H1 (cell line): ENCODE measurements at regions not wholly inside any gene's neighbourhood (a gene's known extent, or its start where the extent isn't known, plus 50 kb on each side); places are given as distances from the start of the nearest gene placed in this dataset.

Experiments
- CTCF ChIA-PET: fragments of 300-600 bp; sonication (Branson Sonifier 250); formaldehyde crosslinking; loops from one replicate; lab custom pipeline; 2021; ENCODE audit not compliant: partially characterized antibody; lab: Charles Lee
- POLR2A ChIA-PET: fragments of 300-600 bp; sonication (Branson Sonifier 250); formaldehyde crosslinking; loops from one replicate; lab custom pipeline; 2021; ENCODE audit warnings: inconsistent platforms; ENCODE audit not compliant: partially characterized antibody; lab: Charles Lee
- DNase-seq, 2 experiments: peaks; one replicate each; pipeline versions ENCODE4 v3.0.0 to v3.0.0-alpha.2; 2010 to 2022; ENCODE audit warnings: low spot score in 2 of 2, low read depth in 1 of 2, mixed read lengths in 1 of 2
- FAIRE-seq: peaks from 2 replicates; lab custom pipeline; 2011; peaks lifted over from hg19 to GRCh38; lab: Jason Lieb, UNC
- H2AFZ ChIP-seq: 2 replicates; pipeline ENCODE4 v1.8.1; 2012; ENCODE audit warnings: low read length, inconsistent platforms
- H2AK5ac ChIP-seq: 2 replicates; pipeline ENCODE4 v1.6.1; 2013; ENCODE audit warnings: low read depth, low read length
- H2BK120ac ChIP-seq: replicated peaks from 2 replicates; pipeline ENCODE3; 2013; ENCODE audit warnings: low read depth, low read length, inconsistent platforms
- H2BK12ac ChIP-seq: 2 replicates; pipeline ENCODE4 v1.6.1; 2013; ENCODE audit warnings: low read depth, low read length
- H2BK15ac ChIP-seq: 2 replicates; pipeline ENCODE4 v1.6.1; 2013; ENCODE audit warnings: low read length
- H2BK20ac ChIP-seq: 2 replicates; pipeline ENCODE4 v1.6.1; 2013; ENCODE audit warnings: low read length
- H2BK5ac ChIP-seq: 2 replicates; pipeline ENCODE4 v1.6.1; 2013; ENCODE audit warnings: low read depth, low read length
- H3K14ac ChIP-seq: 2 replicates; pipeline ENCODE4 v1.6.1; 2013; ENCODE audit warnings: inconsistent platforms; ENCODE audit not compliant: insufficient read length
- H3K18ac ChIP-seq: 2 replicates; pipeline ENCODE4 v1.6.1; 2013; ENCODE audit warnings: low read length; ENCODE audit errors: extremely low read depth
- H3K23ac ChIP-seq: 2 replicates; pipeline ENCODE4 v1.6.1; 2013; ENCODE audit warnings: inconsistent platforms; ENCODE audit not compliant: insufficient read length
- H3K23me2 ChIP-seq: 2 replicates; pipeline ENCODE4 v1.6.1; 2013; ENCODE audit warnings: low read depth, low read length
- H3K27ac ChIP-seq: 2 replicates; pipeline ENCODE4 v1.6.1; 2011; ENCODE audit warnings: low read depth, low read length, inconsistent platforms
- H3K27me3 ChIP-seq, 4 experiments: replicated peaks in 1 of 4; 1 replicate in 1 of 4; 2 replicates in 3 of 4; pipeline versions ENCODE4 v1.6.1 to v1.8.1; 2011 to 2013; ENCODE audit warnings: low read length in 3 of 4, mild to moderate bottlenecking in 3 of 4, inconsistent platforms in 2 of 4, mixed read lengths in 2 of 4, moderate library complexity in 1 of 4; ENCODE audit not compliant: control insufficient read depth in 3 of 4, insufficient read depth in 3 of 4; ENCODE audit errors: extremely low read depth in 1 of 4
- H3K36me3 ChIP-seq, 4 experiments: 2 replicates each; pipeline versions ENCODE4 v1.6.1 to v1.8.1; 2011 to 2013; ENCODE audit warnings: mild to moderate bottlenecking in 4 of 4, low read length in 3 of 4, moderate library complexity in 2 of 4, control low read depth in 1 of 4, inconsistent platforms in 1 of 4; ENCODE audit not compliant: insufficient read depth in 4 of 4, control insufficient read depth in 2 of 4
- H3K4ac ChIP-seq: replicated peaks from 2 replicates; pipeline ENCODE3; 2013; ENCODE audit warnings: low read length, low read depth, mixed read lengths, inconsistent platforms; ENCODE audit not compliant: insufficient read length
- H3K4me1 ChIP-seq, 4 experiments: replicated peaks in 1 of 4; 1 replicate in 1 of 4; 2 replicates in 3 of 4; pipeline versions ENCODE4 v1.6.1 to v1.8.1; 2011 to 2013; ENCODE audit warnings: low read length in 3 of 4, inconsistent platforms in 2 of 4, mixed read lengths in 1 of 4; ENCODE audit not compliant: insufficient read depth in 4 of 4, control insufficient read depth in 3 of 4
- H3K4me2 ChIP-seq, 2 experiments: 2 replicates each; pipeline versions ENCODE4 v1.6.1 to v1.8.1; 2011 to 2013; ENCODE audit warnings: low read depth in 2 of 2, low read length in 2 of 2, control low read depth in 1 of 2, inconsistent platforms in 1 of 2, mild to moderate bottlenecking in 1 of 2; ENCODE audit not compliant: insufficient read depth in 1 of 2
- H3K4me3 ChIP-seq, 4 experiments: fragments of 200-600, 300-600 bp in 1 of 4; sonication (generic), shearing (Covaris generic), sonication (Bioruptor Twin) in 1 of 4; 2 replicates each; pipeline versions ENCODE4 v1.5.1 to v1.8.1; 2011 to 2016; ENCODE audit warnings: low read length in 4 of 4, low read depth in 3 of 4, control low read depth in 2 of 4, inconsistent platforms in 2 of 4, mild to moderate bottlenecking in 2 of 4, mixed read lengths in 1 of 4, moderate library complexity in 1 of 4; ENCODE audit not compliant: insufficient read depth in 2 of 4; ENCODE audit errors: extremely low read depth in 1 of 4
- H3K56ac ChIP-seq: replicated peaks from 2 replicates; pipeline ENCODE3; 2013; ENCODE audit warnings: low read depth, mild to moderate bottlenecking, mixed read lengths, low read length, inconsistent platforms; ENCODE audit not compliant: insufficient read length
- H3K79me1 ChIP-seq: 2 replicates; pipeline ENCODE4 v1.6.1; 2013; ENCODE audit warnings: low read depth, low read length, control low read depth
- H3K79me2 ChIP-seq, 2 experiments: 2 replicates each; pipeline versions ENCODE4 v1.6.1 to v1.8.1; 2012 to 2013; ENCODE audit warnings: low read length in 2 of 2, mild to moderate bottlenecking in 2 of 2, inconsistent platforms in 1 of 2; ENCODE audit not compliant: insufficient read depth in 2 of 2, control insufficient read depth in 1 of 2
- H3K9ac ChIP-seq, 4 experiments: replicated peaks in 1 of 4; 1 replicate in 1 of 4; 2 replicates in 3 of 4; pipeline versions ENCODE4 v1.6.1 to v1.8.1; 2011 to 2013; ENCODE audit warnings: low read depth in 3 of 4, low read length in 3 of 4, control low read depth in 2 of 4, mild to moderate bottlenecking in 2 of 4, moderate library complexity in 2 of 4, inconsistent platforms in 1 of 4; ENCODE audit errors: extremely low read depth in 1 of 4
- H3K9me3 ChIP-seq, 2 experiments: 2 replicates each; pipeline versions ENCODE4 v1.6.1 to v1.8.1; 2012 to 2013; ENCODE audit warnings: mild to moderate bottlenecking in 2 of 2, moderate library complexity in 2 of 2, control low read depth in 1 of 2, inconsistent platforms in 1 of 2, low read depth in 1 of 2, low read length in 1 of 2, mixed read lengths in 1 of 2; ENCODE audit not compliant: insufficient read depth in 2 of 2
- H4K20me1 ChIP-seq, 2 experiments: replicated peaks in 1 of 2; 2 replicates each; pipeline versions ENCODE3 to v1.8.1; 2011 to 2013; ENCODE audit warnings: inconsistent platforms in 2 of 2, low read length in 2 of 2, mild to moderate bottlenecking in 1 of 2; ENCODE audit not compliant: insufficient read depth in 2 of 2, control insufficient read depth in 1 of 2
- H4K5ac ChIP-seq: 2 replicates; pipeline ENCODE4 v1.6.1; 2013; ENCODE audit warnings: low read length, low read depth, mixed read lengths, inconsistent platforms; ENCODE audit not compliant: insufficient read length
- H4K8ac ChIP-seq: 2 replicates; pipeline ENCODE4 v1.8.0; 2013; ENCODE audit warnings: mild to moderate bottlenecking, moderate library complexity, low read length, inconsistent platforms; ENCODE audit not compliant: insufficient read depth; ENCODE audit errors: extremely low read depth
- H4K91ac ChIP-seq: replicated peaks from 2 replicates; pipeline ENCODE3; 2013; ENCODE audit warnings: low read length, mixed read lengths, inconsistent platforms; ENCODE audit not compliant: insufficient read length
- ASH2L ChIP-seq: fragments of 200-600, 300-600 bp; sonication (generic); IDR thresholded peaks from one replicate; pipeline ENCODE4 v1.7.1; 2017; ENCODE audit warnings: low read length
- BACH1 ChIP-seq: IDR thresholded peaks from 2 replicates; pipeline ENCODE4 v1.6.1; 2012; ENCODE audit warnings: low read length, improper control_type of control experiment
- BRCA1 ChIP-seq: IDR thresholded peaks from 2 replicates; pipeline ENCODE4 v1.6.1; 2012; ENCODE audit warnings: low read depth, low read length, improper control_type of control experiment
- GABPA ChIP-seq: IDR thresholded peaks from 2 replicates; pipeline ENCODE4 v1.6.1; 2011; ENCODE audit warnings: mild to moderate bottlenecking, low read length, moderate library complexity, borderline replicate concordance; ENCODE audit not compliant: insufficient read depth
- GTF2F1 ChIP-seq: IDR thresholded peaks from 2 replicates; pipeline ENCODE4 v1.6.1; 2012; ENCODE audit warnings: low read depth, low read length, improper control_type of control experiment, borderline replicate concordance
- KDM5A ChIP-seq: fragments of 200-600 bp; IDR thresholded peaks from 2 replicates; pipeline ENCODE4 v1.7.1; 2012; ENCODE audit warnings: mild to moderate bottlenecking, low read length, inconsistent platforms, mixed read lengths
- MAX ChIP-seq: IDR thresholded peaks from 2 replicates; pipeline ENCODE4 v1.6.1; 2012; ENCODE audit warnings: inconsistent platforms
- NANOG ChIP-seq: IDR thresholded peaks from 2 replicates; pipeline ENCODE4 v1.6.1; 2011; ENCODE audit warnings: low read length, low read depth, mild to moderate bottlenecking, inconsistent platforms; ENCODE audit not compliant: insufficient read depth, poor library complexity, severe bottlenecking
- RFX5 ChIP-seq: IDR thresholded peaks from 2 replicates; pipeline ENCODE4 v1.6.1; 2011; ENCODE audit warnings: low read depth, low read length, improper control_type of control experiment, borderline replicate concordance
- SIRT6 ChIP-seq: IDR thresholded peaks from one replicate; pipeline ENCODE4 v1.7.1; 2012; ENCODE audit warnings: low read length, inconsistent platforms
- SP1 ChIP-seq: IDR thresholded peaks from 2 replicates; pipeline ENCODE4 v1.6.1; 2011; ENCODE audit warnings: low read depth, low read length
- SP2 ChIP-seq: IDR thresholded peaks from 2 replicates; pipeline ENCODE4 v1.6.1; 2012; ENCODE audit warnings: mild to moderate bottlenecking, low read length, inconsistent platforms
- TBP ChIP-seq: IDR thresholded peaks from 2 replicates; pipeline ENCODE4 v1.6.1; 2011; ENCODE audit warnings: low read depth, low read length, improper control_type of control experiment
- TCF12 ChIP-seq: IDR thresholded peaks from 2 replicates; pipeline ENCODE4 v1.6.1; 2011; ENCODE audit warnings: low read depth, mild to moderate bottlenecking, low read length
- ZNF274 ChIP-seq: IDR thresholded peaks from 2 replicates; pipeline ENCODE4 v1.7.0; 2012; ENCODE audit warnings: low read length, borderline replicate concordance; ENCODE audit errors: extremely low read depth
- WGBS, 2 experiments: shearing (Covaris generic) in 1 of 2; methylation state at CpG; one replicate each; pipeline versions ENCODE4 v1.1.6 to v1.1.7; 2013 to 2015; ENCODE audit warnings: low lambda C conversion rate in 2 of 2, mixed read lengths in 2 of 2, inconsistent platforms in 1 of 2, low coverage in 1 of 2, missing lambda C conversion rate in 1 of 2; ENCODE audit not compliant: insufficient replicate concordance in 2 of 2, insufficient coverage in 1 of 2, insufficient read length in 1 of 2; ENCODE audit errors: extremely low coverage in 1 of 2, missing lambda C conversion rate in 1 of 2; 5-methylcytosine and 5-hydroxymethylcytosine counted together

GRCh38 chr2:8505311-8505920, 176.4 kb upstream of the ID2 start:
- Histone ChIP-seq H4K8ac (no peak overlapping the region), H3K4me1 (peaks cover 0 to 4% (median 0%) of the 10 kb centered on the region in 4 experiments; a peak in 2 of 7 replicates), H3K79me2 (no peaks in the 10 kb centered on the region), H3K27ac (no peak overlapping the region), H3K18ac (no peak overlapping the region), H3K23ac (no peak overlapping the region), H4K91ac (no peak overlapping the region), H3K9me3 (peaks cover 0 to 15% of the 10 kb centered on the region in 2 experiments; a peak in 2 of 4 replicates), H3K36me3 (no peaks in the 10 kb centered on the region), H2BK120ac (no peak overlapping the region), H3K4me3 (no peak overlapping the region), H3K4me2 (no peak overlapping the region), H3K9ac (no peak overlapping the region), H3K23me2 (no peaks in the 10 kb centered on the region), H2BK15ac (no peak overlapping the region), H4K5ac (no peak overlapping the region), H2BK5ac (no peak overlapping the region), H3K56ac (no peak overlapping the region), H2AK5ac (no peak overlapping the region), H3K4ac (no peak overlapping the region), H2AFZ (no peak overlapping the region), H3K14ac (no peak overlapping the region), H2BK12ac (no peak overlapping the region), H3K27me3 (no peaks in the 10 kb centered on the region), H2BK20ac (no peak overlapping the region), H4K20me1 (no peaks in the 10 kb centered on the region), H3K79me1 (no peaks in the 10 kb centered on the region)
- WGBS, 2 experiments: 86% methylated on average over 10 of the region's 10 CpGs; no CpG with 5 or more reads in 1 of the 2 experiments
- FAIRE-seq (no peak), DNase-seq (no peak)
- no peak for TF ChIP-seq TCF12
- no peak for TF ChIP-seq GABPA
- no peak for TF ChIP-seq ZNF274
- no peak for TF ChIP-seq RFX5
- TF ChIP-seq KDM5A: no peak
- TF ChIP-seq SP2: no peak
- TF ChIP-seq BACH1: no peak
- no peak for TF ChIP-seq TBP
- TF ChIP-seq NANOG: no peak
- no peak for TF ChIP-seq SP1
- no peak for TF ChIP-seq ASH2L
- TF ChIP-seq BRCA1: no peak
- TF ChIP-seq SIRT6: no peak
- TF ChIP-seq MAX: no peak
- TF ChIP-seq GTF2F1: no peak
- ChIA-PET CTCF (interaction anchor here (0.5 kb wide), 1 partner anchor 141 kb away, joined by 4 read pairs; no protein-coding TSS in a partner anchor), POLR2A (no interaction called here)
